Inflammatory macrophage (primary cell): ENCODE measurements at regions not wholly inside any gene's neighbourhood (a gene's known extent, or its start where the extent isn't known, plus 50 kb on each side); places are given as distances from the start of the nearest gene placed in this dataset.
"Not testable (repeated sequence)": the region's sequence is repeated elsewhere in the genome, so short reads cannot be mapped to it uniquely, and the experiment has no call there.

ENCODE experiments used
- DNase-seq, 2 donors: peaks; one replicate each; pipeline ENCODE4 v3.0.0-alpha.2; 2020 to 2022

DNA sequence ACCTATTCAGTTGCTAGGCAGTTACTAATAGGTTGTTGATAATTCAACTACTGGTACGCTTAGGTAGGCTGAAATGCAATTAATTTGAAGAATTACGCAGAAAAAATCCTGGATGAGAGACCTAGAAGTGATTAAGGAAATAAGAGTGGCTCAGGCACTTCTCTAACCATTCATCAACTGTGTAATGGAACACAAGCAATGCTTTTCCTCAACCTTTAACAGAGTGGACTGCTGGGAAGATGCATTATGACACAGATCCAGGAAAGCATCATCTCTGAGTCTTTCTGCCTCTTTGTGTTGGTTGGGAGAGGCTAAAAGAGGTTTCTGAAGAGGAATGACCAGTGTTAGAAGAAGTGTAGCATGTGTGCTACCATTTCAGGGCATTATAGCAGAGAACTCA lies 992.2 kb downstream of the TSN start:
- DNase-seq: no peak

DNA sequence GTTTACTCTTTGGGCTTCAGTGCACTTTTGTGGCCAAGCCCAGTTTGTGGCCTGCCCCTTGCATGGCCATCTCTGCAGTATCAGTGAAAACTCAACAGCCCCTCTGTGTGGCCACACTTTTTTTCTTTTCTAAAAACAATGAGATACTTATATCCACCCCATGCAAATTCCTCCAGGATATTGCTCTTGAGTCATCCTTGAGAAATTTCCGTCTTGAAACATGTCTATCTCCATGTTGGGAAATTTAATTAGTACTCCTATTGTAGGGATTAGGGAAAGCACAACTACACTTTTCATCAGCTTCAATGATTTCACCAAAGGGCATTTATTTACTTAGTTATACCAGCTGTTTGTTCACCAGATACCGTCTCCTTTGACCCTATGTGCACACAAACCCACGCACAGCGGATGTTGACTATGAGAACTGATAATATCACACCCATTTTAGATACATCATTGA lies 993.1 kb downstream of the TSN start:
- DNase-seq: no peak

DNA sequence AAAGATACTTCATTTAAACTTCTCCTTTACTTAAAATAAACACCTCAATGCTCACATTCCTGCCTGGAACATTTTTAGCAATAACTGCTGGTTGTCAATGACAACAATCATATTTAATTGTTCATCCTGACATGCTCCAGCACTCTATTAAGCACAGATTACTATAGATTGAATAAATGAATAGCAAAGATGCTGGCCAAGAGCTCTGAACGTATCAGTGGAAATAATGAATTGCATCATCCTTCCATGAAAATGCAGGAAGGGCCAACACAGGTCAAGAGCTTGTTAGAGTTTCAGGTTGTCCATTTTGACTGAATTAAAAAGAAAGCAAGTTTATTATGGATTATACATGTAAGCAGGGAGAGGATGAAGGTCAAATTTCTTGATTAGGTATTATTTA lies 994.0 kb downstream of the TSN start:
- no peak for DNase-seq

DNA sequence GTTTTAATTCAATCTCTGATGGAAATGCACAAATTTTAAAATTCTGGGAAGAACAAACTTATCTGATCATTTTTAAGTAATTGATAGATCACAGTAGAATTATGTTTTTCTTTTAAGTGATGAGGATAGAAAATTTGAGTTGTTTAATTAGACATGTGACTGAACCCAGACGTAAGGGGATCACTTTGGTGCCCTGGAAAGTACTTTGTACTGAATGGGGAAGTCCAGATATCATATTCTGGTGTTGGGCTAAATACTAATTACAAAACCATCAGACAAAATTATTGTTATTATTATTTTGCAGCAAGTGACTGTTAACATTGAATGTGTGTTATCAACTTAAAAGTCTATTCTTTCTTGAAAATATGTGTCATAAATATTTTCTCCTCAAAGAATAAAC lies 994.6 kb downstream of the TSN start:
- DNase-seq: no peak

DNA sequence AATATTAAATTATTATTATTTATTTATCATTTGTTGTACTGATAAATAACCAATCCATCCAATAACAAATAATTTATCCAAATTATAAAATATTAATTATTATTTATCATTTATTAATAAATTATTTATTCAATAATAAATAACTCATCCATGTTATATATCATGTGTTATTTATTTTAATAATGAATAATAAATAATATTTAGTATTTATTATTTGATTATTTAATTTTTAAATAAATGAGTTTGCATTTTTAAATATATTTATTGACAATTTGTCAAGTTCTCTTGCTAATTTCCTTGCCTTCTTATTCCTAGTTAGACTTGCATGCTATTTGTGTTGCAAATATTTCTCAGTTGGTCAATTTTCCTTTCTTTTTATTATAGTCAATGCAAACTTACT lies 995.4 kb downstream of the TSN start:
- no peak for DNase-seq

DNA sequence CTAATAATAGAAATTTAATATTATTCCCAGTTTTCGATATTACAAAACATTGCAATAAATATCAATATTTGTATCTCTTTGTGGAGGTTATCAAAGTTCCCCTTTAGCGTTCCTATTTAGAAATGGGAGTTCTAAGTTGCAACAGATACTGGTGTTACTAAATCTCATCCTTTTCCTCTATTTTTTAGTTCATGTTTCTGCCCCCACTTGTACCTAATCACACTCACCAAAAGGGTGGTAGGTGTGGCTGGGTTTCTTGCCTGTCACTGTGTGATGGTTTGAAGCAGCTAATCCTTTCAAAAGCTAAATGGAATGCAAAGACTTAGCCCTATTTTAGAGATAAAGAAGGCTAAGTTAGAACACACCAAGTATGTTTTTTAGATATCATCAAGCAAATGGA lies 997.9 kb downstream of the TSN start:
- peak; percentile 17 to 35 for DNase-seq

DNA sequence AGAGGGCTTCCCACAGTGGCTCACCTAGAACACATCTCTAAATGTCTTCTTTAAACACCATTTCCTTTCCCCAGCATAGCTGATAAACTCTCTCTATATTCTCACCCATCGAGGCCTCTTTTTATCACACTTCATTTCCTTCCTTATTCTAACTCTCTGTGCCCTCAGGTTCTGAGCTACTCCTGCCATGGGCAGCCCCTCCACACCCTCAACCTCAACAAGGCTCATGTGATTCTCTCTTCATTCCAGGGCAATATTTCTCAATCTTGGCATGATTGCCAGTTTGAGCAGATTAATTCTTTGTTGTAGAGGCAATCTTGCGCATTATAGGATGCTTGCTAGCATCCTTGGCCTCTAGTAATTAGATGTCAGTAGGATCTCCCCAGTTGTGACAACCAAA lies 999.1 kb downstream of the TSN start:
- no peak for DNase-seq

DNA sequence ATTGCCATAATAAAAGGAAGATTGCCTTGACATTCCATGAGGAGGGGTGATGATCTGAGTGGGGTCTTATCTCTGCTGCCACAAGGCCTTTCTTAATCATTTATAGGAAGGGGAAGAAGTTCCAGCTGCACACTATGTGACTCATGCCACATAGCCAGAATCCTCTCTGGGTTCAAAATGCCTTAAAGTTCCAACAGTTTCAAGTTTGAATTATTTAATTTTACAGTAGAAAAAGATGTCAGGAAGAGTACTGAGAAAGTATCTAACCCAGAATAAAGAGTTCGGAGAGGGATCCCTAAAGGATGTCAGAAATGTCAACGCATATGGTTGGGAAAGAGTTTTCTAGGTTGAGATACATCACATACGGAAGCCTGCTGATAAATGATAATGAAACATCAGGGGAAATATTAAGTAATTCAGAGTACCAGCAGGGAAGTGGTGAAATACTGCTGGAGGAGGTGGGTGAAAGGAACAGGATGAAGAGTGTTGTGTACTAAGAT lies 999.9 kb downstream of the TSN start:
- DNase-seq: peak in 1 of 2 donors; percentile 30

DNA sequence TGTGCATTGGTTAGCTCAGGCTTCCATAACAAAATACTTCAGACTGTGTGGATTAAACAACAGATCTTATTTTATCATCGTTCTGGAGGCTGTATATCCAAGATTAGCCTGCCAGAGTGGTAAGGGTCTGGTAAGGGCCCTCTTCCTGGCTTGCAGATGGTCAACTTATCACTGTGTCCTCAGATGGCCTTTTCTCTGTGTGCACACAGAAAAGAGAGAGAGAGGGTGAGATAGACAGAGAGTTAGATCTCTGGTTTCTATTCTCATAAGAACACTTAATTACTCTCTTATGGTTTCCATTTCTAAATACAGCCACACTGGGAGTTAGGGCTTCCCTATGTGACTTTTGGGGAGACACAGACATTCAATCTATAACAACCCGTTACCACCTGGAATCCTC lies 1003.5 kb downstream of the TSN start:
- no peak for DNase-seq

DNA sequence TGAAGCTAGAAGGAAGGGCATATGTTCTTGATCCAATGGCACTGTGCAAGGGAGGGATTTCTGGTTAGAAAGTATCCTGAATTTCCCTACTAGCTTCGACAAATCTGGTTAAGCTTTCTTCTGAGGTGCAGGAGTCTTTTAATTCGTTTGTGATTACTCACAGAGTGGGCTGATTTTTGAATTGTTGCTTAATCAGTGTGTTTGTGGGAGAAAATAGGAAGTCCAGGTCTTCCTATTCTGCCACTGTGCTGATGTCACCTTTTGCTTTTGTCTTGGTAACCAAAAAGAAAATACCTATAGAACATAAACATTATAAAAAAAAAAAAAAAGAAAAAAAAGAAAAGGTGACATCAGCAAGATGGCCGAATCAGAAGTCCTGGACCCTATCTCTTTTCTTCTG lies 1008.6 kb downstream of the TSN start:
- peak in 1 of 2 donors; percentile 61 for DNase-seq

DNA sequence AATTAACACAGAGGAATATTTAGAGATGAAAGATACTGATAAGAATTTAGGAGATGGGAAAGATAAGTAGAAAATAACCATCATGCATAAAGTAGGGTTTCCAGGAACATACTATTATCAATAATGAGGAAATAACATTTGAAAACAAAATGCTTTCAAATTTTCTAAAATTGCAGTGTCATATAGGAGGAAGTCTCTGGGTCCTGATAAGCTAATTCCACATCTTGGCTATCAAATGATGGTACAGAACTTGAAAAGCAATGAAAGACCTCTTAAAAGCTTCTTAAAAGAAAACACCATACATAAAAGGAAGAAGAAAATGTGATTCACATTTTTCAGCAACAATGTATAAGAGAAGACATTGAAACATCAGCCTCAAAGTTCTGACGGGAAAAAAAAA lies 1024.8 kb downstream of the TSN start:
- DNase-seq: no peak

DNA sequence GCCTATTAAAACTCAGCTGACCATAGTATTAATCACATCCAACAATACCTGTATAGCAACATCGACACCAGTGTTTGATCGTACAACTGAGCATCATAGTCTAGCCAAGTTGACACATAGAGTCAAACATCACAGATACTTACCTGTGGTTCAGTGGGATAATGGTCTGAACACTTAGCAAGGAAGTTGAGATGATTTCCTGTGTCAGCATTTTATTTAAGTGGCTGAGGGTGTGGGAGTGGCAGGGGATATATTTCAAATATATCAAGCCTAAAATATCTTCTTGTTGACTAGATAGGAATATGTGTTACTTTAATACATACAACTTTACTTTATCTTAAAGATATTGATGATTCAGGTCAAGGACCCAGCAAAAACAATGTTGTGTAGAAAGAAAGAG lies 1038.6 kb downstream of the TSN start:
- no peak for DNase-seq

DNA sequence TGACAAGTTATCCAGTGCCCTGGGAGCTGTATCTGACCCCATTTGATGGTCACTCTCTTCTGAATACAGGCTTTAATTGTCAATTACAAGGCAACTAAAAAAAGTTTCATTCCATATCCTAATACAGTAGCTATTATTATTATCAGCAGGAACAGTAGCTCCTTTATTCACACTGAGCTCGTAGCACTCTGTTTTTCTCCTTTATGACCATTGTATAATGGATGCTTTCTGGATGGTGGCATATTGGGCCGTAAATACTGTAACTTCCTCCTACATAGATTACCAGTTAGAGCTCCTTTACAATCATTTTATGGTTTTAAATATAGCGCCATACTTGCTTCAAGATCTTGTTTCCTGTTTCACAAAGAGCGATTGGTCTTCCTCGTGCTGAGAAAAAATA lies 1040.3 kb downstream of the TSN start:
- DNase-seq: no peak

DNA sequence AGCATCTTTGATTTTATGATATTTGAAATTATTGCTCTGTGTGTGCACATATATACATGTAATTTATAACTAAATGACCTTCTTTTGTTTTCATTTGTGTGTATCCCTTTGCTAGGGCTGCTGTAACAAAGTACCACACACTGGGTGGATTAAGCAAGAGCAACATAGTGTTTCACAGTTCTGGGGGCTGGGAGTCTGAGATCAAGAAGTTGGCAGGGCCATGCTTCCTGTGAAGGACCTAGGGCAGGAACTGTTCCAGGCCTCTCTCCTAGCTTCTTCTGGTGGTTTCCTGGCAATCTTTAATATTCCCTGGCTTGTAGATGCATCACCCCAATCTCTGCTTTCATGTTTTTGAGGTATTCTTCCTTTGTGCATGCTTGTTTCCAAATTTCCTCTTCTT lies 1043.9 kb downstream of the TSN start:
- DNase-seq: no peak

DNA sequence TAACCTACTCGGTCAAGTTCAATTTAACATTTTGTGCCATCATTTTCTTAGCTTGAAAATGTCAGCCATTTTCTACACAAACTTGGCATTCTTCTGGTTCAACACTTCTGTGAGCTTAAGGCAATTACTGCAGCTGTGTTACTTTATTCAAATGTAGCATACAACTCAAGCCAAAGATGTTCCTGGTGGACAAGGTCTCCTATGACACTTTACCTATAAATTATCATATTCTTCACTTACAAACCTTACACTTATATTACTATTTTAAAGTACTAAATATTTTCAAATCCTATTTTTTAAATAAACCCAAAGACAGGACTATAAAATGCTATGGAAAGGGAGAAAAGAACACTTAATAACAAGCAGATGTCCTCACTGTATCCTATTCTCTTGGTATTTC lies 1045.3 kb downstream of the TSN start:
- no peak for DNase-seq

DNA sequence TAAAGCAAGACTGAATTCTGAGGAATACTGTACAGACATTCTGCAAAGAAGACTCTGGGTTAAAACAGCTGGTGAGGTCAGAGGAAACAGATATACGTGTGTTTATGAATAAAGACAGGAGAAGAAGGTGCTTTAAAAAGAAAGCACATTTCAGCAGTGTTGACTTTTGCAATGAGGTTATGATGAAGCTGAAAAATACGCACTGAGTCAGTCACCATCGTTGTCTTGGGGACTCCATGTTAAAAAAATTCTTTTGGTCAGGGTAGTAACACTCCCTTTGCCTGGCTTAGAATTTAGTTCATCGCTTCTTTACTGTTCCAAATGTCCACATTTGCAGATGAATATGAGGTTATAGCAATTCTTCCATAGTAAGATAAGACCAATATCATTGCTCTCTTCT lies 1049.0 kb downstream of the TSN start:
- no peak for DNase-seq

DNA sequence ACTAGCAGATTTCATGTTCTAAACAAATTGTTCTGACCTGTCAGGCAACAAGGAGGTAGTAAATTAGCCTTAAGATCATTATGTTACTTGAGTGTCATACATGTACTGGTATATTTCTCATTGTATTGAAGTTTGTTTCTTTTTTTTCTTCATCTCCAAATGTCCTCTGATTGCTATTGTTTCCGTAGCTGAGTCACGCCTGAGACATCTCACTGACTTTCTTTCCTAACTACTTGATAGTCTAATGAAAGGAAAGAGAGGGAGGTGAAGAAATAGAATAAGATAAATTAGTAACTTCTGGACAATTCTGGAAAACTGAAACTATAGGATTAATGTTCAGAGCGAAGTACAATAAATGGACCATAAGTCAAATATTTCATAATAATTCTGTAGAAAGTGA lies 1049.9 kb downstream of the TSN start:
- no peak for DNase-seq

DNA sequence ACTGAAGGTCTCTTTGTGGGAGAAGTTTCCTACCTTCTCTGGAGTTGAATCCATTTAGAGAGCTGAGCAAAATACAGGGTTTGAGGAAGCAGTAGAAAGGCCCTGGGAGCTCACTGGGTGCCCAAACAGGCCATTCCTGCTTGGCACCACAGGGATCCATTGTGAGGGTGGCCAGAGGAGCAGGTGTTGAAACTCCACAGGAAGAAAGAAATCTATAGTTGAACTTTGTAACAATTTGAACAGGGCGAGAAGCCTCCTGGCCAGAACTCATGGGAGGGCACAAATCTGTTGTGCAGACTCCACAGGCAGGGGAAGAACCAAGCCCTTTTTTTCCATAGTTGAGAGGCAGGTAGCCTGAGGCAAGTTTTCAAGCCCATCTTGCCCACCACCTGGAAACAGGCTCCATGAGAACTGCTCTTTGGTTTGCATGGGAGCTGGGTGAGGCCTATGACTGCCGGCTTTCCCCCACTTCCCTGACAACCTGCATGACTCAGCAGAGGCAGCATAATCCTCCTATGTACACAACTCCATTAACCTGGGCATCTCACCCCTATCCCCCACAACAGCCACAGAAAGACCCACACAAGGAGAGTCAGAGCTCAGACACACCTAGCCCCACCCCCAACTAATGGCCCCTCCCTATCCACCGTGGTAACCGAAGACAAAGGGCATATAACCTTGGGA lies 1053.0 kb downstream of the TSN start:
- DNase-seq: no peak

DNA sequence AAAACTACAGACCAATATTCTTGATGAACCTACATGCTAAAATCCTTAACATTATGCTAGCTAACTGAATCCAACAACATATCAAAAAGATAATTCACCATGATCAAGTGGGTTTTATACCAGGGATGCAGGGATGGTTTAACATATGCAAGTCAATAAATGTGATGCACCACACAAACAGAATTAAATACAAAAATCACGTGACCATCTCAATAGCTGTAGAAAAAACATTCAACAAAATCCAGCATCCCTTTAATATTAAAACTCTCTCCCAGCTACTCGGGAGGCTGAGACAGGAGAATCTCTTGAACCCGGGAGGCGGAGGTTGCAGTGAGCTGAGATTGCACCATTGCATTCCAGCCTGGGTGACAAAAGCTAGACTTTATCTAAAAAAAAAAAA lies 1056.8 kb downstream of the TSN start:
- not testable (repeated sequence) for DNase-seq

DNA sequence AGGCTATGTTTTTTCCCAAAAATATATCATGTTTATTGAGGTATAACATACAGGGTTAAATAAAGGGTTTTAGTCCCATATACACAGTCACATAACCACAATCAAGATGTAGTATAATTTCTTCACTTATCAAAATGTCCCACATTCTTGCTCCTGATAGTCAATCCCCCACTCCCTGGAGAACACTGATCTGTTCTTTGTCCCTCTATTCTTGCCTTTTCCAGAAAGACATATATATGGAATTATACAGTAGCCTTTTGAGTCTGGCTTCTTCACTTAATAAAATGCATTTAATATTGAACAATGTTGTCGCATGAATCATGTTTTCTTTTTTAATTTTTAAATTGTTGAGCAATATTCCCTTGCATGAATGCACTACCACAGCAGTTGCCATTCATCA lies 1059.7 kb downstream of the TSN start:
- DNase-seq: no peak

DNA sequence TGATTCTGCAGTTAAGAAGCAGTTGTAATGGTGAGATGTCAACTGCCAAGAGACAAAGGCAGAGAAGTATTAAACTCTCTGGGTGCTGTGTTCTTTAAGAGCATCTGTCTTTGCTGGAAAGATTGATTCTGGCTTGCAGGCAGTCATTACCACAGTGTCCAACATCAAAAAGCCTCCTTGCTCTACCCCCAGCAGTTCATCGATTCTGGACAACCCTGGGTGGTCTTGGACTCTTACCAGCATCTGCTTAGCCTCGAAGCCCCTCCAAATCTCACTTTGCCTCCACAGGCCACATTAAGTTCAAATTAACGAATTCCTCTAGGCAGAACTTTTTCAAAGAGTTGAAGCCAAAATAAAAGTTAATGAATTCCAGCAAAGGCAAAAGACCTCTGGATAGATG lies 1061.4 kb downstream of the TSN start:
- no peak for DNase-seq

DNA sequence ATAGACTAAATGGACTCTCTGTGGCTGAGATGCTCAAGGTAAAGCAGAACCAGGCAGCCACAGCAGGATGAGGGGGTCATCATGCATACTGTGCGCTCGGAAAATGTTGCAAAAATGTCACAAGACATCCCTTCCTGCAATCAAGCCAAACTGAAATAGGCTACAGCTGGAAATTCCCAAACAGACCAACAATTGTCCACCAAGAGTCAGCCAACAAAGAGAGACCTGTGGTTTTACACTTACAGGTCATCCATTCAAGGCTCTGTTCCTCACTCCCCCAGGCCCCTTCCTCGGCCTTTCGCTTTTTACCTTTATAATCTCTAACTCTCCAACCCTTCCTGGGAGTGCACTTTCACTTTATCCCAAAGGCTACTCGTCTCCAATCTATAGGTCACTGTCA lies 1066.9 kb downstream of the TSN start:
- DNase-seq: no peak

DNA sequence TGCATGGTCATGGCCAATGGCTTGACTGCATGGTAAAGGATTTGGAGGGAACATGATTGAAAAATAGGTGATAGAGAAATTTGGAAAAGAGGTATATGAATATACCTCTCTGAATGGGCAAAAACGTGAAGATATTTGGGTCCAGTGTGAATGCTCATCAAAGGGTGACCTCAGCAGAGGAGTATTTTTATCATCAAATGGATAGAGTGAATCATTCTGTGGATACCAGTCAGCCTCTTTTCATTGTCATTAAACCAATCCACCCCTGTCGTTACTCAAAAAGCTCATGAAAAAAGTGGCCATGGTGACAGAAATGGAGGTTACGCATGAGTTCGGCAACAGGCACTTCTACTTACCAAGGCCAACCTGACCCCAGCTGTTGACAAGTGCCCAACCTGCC lies 1074.7 kb downstream of the TSN start:
- no peak for DNase-seq

DNA sequence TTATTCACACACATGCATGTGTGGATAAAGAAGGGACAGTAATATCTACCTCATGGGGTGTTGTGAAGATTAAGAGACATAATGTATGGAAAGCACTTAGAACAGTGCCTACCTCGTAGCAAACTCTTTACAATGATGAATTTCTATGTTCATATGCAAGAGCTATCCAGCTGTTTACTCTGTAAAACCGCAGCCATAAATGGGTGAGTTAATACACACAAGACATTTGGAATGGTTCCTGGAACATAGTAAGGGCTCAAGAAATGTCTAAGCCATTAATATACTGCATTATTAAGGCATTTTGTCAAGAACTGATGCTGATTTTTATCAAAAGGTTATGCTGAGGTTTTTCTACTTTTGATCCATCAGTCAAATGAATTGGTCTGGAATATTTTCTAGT lies 1076.2 kb downstream of the TSN start:
- DNase-seq: no peak

DNA sequence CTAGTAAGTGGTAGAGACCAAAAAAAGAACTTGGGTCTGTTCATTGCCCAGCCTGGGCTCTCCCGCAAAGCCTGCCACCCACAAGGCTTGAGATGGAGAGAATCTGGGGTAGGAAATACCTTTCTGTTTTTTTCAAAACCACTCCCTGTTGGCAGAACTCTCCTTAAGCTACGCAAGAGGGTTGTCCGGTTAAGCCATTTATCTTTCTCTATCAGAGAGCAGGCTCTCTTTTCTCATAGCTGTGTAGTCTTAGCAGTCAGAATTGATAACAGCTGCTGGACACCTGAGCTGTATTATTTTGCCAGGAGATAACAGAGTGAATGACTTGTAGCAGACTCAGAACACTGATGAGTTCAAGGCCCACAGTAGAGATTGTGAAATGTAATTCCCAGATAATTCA lies 1088.1 kb downstream of the TSN start:
- no peak for DNase-seq
